HK-2 (cell line): ENCODE measurements at regions not wholly inside any gene's neighbourhood (a gene's known extent, or its start where the extent isn't known, plus 50 kb on each side); places are given as distances from the start of the nearest gene placed in this dataset.

Source experiments
- DNase-seq: peaks from one replicate; pipeline ENCODE4 v3.0.0-alpha.2; 2018; ENCODE audit not compliant: unreplicated experiment

DNA sequence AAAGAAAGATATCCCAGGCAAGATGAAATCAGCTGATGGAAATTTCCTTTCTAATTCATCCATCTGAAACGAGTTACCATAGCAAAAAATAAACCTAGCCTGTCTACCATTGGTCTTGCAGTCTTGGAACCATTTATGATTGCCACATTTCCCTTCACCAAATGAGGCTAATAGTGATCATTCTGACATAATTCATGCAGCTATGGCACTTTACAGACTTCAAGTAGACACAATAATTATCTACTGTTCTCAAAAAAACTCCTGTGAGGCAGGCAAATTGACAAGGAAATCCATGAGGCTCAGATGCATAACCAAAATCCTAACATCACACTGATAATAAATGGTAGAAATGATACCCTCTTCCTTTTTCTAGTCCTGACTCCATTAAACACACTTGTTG is 1669.7 kb upstream of the LRRTM1 start:
- DNase-seq, result no peak

DNA sequence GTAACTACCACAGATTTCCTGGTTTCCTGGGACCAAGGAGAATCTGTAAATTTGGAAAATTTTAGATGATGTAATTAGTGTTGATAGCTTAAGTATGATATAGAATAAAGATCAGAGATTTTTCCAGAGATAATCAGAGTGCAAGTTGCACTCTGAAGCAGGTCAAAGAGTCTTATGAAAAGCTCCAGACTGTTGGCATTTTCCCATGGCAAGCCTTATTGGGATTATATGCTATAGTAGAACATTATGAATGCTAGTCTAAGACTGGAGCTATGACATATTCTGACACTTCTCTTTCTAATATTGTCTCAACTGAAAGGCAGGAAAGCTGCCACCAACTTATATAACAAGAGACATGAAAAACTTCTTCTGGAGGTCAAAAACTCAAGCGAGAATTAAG is 1638.3 kb upstream of the LRRTM1 start:
- DNase-seq, result no peak

DNA sequence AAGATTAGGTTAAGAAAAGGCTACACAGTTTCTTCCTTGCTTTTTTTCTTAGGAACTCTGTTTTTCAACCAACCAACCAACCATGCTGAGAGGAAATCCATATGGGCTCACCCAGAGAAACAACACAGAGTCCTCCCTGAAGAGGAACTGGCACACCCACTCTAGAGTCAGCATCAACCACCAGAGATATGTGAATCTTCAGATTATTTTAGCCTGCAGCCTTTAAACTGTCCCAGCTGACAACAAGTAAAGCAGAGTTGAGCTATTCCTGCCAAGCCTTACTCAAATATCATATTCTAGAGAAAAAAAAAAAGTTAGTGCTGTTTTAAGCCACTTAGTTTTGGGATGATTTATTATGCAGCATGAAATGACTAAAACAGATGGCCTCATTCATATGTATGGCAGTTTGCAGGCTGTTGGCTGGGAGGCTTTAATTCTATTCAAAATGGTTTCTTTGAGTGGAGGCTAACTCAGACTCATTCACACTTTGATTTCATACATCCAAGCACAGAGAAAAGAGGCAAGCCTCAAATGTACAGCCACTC is 1637.7 kb upstream of the LRRTM1 start:
- no peak for DNase-seq

GRCh38 chr2:81940266-81940955 is 1635.9 kb upstream of the LRRTM1 start:
- no peak for DNase-seq

- no peak for DNase-seq
Measured at GRCh38 chr2:81937944-81938343, 1633.4 kb upstream of the LRRTM1 start.

- no peak for DNase-seq
Measured at GRCh38 chr2:81903534-81903933, 1599.0 kb upstream of the LRRTM1 start.

GRCh38 chr2:81901017-81901416 is 1596.5 kb upstream of the LRRTM1 start:
- no peak for DNase-seq

- DNase-seq, result peak; percentile 11
Measured at GRCh38 chr2:81895620-81896250, 1591.2 kb upstream of the LRRTM1 start.

DNA sequence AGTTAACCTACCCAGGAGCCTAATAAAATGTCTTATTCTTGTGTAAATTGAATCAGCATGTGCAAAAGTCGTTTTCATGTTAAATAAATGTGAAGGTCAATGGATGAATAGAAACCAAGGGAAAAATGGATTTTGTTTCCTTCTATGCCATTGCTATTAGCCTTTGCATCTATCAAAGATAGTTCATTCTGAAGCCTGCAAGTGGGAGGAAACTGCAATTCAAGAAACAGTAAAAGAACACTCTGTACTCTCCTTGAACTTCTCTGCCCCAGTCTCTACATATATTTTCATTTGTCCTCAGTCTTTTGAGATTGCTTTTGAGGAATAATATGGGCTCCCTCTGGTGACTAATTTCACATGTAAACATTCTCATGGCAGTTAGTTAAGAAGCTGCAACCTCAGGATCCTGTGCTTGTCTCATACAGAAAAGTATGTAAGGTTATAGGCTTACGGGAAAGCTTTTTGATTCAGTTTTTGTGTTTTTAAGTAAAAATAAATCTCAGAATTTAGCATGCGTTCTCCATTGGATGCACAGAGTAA is 1590.0 kb upstream of the LRRTM1 start:
- DNase-seq, result no peak

GRCh38 chr2:81876624-81877023 is 1572.1 kb upstream of the LRRTM1 start:
- DNase-seq, result no peak

DNA sequence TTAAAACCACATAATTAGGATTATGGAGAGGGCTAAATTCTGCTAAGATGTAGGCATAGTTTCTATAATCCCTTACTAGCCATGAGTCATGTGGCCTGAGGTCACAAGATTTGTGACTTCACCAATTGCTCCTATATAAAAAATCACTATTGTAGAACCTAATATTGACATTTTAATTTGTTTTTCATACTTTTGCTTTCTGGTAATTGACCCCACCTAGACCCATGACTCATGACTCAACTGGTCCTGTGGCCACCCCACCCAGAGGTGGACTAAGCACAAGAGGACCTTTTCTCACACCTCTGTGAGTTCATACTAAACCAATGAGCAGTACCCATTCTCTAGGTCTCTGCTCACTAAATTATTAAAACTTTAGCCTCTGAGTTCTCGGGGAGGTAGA is 1567.5 kb upstream of the LRRTM1 start:
- no peak for DNase-seq

DNA sequence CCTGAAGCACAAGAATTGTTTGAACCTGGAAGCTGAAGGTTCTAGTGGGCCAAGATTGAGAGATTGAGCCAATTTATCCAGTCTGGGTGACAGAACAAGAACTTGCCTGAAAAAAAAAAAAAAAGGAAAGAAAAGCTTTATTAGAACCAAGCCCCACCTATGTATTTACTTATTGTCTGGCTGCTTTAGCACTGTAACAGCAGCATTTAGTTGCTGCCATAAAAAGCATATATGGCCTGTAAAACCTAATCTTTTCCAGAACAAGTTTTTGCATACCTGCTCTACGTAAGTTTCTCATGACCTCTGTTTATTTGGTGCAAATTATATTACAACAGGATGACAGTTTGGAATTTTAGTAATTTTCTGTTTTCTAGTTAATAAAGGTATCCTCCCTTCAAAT is 1565.6 kb upstream of the LRRTM1 start:
- no peak for DNase-seq

- DNase-seq, result no peak
Measured at GRCh38 chr2:81858998-81859397, 1554.4 kb upstream of the LRRTM1 start.

DNA sequence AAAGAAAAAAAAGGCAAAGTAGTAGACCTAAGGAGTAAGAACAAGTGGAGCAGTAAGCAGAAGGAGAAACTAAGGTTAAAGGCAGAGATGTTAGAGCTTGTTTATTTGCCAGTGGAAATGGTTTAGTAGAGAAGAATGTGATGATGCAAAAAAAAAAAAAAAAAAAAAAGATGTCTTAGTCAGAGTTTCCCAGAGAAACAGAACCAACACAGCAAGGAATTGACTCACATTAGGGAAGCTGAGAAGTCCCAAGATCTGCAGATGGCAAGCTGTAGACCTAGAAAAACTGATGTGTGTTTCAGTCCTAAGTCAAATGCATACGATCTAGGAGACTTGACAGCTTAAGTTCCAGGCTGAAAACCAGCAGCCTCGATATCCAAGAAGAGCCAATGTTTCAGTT is 1548.8 kb upstream of the LRRTM1 start:
- DNase-seq, result no peak

DNA sequence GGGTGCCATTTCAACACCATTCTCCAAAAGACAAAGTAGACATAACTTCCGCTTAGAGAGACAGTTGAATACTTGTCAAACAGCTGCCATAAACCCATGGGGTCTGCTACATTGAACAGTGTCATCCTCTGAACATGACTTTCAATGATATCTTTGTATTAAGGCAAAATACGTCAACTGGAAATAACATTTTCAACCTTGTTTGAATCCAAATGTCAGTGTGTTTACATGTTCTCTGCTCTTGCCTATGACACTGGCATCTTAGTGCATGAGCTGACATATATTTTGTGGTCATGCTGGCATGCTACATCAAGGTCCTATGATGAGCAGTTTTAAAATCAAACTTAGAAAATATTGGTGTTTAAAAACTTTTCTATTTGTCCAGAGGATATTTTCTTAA is 1548.1 kb upstream of the LRRTM1 start:
- DNase-seq, result no peak

GRCh38 chr2:81839780-81840179 is 1535.2 kb upstream of the LRRTM1 start:
- DNase-seq, result no peak

- no peak for DNase-seq
Measured at GRCh38 chr2:81835321-81836000, 1530.9 kb upstream of the LRRTM1 start.

DNA sequence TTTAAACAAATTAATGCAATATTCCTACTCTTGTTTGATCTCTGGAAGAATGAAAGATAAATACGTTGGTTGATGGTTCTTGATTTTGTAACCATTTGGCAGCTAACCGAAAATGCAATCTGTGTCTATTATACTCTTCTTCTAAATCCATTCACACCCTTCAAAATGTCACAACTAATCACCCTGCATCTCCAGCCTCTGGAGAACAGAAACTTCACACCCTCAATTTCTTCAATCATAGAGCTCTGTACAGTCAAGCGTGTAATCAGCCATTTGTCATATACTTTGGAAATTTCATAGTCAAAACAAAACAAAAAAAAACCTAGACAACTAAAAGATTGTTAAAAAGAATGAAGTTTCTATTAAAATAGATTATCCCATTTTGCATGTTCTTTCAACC is 1482.3 kb upstream of the LRRTM1 start:
- no peak for DNase-seq

GRCh38 chr2:81767187-81767912 is 1462.8 kb upstream of the LRRTM1 start:
- DNase-seq, result no peak

GRCh38 chr2:81747481-81748070 is 1443.0 kb upstream of the LRRTM1 start:
- no peak for DNase-seq

- DNase-seq, result no peak
Measured at GRCh38 chr2:81739966-81740365, 1435.4 kb upstream of the LRRTM1 start.

DNA sequence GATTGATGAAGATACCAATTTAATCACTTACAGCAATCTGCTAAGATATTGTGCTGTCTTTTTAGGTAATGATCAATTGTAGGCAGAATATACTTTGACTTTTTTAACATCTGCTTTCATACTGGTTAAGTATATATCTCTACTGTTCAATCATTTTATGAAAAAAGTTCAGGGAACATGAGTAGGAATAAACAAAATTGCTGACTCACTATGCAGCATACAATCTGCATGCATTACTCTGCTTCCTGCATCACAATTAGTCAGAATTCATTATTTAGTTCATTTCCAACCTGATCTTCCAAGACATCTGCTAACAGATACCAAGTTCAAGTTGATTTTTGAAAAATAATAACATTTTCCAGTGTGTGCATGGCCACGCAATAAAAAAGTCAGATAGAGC is 1430.4 kb upstream of the LRRTM1 start:
- no peak for DNase-seq
